Calu3 (cell line): ENCODE measurements at regions not wholly inside any gene's neighbourhood (a gene's known extent, or its start where the extent isn't known, plus 50 kb on each side); places are given as distances from the start of the nearest gene placed in this dataset.

Experiments
- BruUV-seq: library from RNA; stranded (reverse); fragments of 400-500 nt; replicated peaks from 2 replicates; lab custom pipeline; 2021; lab: Mats Ljungman, UMichigan
- CTCF ChIA-PET: fragments of 300-600 bp; sonication (Branson Sonifier 250); formaldehyde crosslinking; loops from one replicate; lab custom pipeline; 2022; ENCODE audit warnings: antibody characterized with exemption; lab: Charles Lee
- DNase-seq: peaks from one replicate; pipeline ENCODE4 v3.0.0; 2022
- H3K27ac Mint-ChIP-seq: one replicate; pipeline ENCODE4 v1.8.0; 2022; ENCODE audit warnings: mixed read lengths; ENCODE audit not compliant: unreplicated experiment
- H3K27me3 Mint-ChIP-seq: one replicate; pipeline ENCODE4 v1.8.0; 2022; ENCODE audit warnings: mixed read lengths; ENCODE audit not compliant: unreplicated experiment
- H3K36me3 Mint-ChIP-seq: one replicate; pipeline ENCODE4 v1.8.0; 2022; ENCODE audit warnings: mild to moderate bottlenecking, moderate library complexity, mixed read lengths; ENCODE audit not compliant: insufficient read depth, unreplicated experiment
- H3K4me1 Mint-ChIP-seq: one replicate; pipeline ENCODE4 v1.8.0; 2022; ENCODE audit warnings: mild to moderate bottlenecking, low read depth, mixed read lengths; ENCODE audit not compliant: unreplicated experiment
- H3K4me3 Mint-ChIP-seq: one replicate; pipeline ENCODE4 v1.8.0; 2022; ENCODE audit warnings: mild to moderate bottlenecking, low read depth, moderate library complexity, mixed read lengths; ENCODE audit not compliant: unreplicated experiment
- H3K9me3 Mint-ChIP-seq: one replicate; pipeline ENCODE4 v1.8.0; 2022; ENCODE audit warnings: low read depth, mixed read lengths; ENCODE audit not compliant: unreplicated experiment
- intact Hi-C: fragments of 100-400 bp; cut with micrococcal nuclease; formaldehyde crosslinking; loops from one replicate; pipeline ENCODE4 v1.10.0; 2022; ENCODE audit not compliant: unreplicated experiment
- TF ChIP-seq, protein P1 (sequence below): fragments of 200-600 bp; IDR thresholded peaks from one replicate; pipeline ENCODE4 v1.8.0; 2022; ENCODE audit warnings: antibody characterized with exemption; ENCODE audit not compliant: unreplicated experiment

GRCh38 chr1:61570191-61570590 lies 154.8 kb downstream of the TM2D1 start:
- no peaks in the 10 kb centered on the region for H3K36me3 Mint-ChIP-seq
- TF ChIP-seq, protein P1, sequence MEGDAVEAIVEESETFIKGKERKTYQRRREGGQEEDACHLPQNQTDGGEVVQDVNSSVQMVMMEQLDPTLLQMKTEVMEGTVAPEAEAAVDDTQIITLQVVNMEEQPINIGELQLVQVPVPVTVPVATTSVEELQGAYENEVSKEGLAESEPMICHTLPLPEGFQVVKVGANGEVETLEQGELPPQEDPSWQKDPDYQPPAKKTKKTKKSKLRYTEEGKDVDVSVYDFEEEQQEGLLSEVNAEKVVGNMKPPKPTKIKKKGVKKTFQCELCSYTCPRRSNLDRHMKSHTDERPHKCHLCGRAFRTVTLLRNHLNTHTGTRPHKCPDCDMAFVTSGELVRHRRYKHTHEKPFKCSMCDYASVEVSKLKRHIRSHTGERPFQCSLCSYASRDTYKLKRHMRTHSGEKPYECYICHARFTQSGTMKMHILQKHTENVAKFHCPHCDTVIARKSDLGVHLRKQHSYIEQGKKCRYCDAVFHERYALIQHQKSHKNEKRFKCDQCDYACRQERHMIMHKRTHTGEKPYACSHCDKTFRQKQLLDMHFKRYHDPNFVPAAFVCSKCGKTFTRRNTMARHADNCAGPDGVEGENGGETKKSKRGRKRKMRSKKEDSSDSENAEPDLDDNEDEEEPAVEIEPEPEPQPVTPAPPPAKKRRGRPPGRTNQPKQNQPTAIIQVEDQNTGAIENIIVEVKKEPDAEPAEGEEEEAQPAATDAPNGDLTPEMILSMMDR, result no peak
- H3K27me3 Mint-ChIP-seq, result peaks cover 2% of the 10 kb centered on the region
- no peak overlapping the region for H3K4me3 Mint-ChIP-seq
- no peak overlapping the region for H3K27ac Mint-ChIP-seq
- H3K9me3 Mint-ChIP-seq, result no peaks in the 10 kb centered on the region
- intact Hi-C loops, result no loop called here
- no peak for DNase-seq
- H3K4me1 Mint-ChIP-seq, result no peaks in the 10 kb centered on the region
- CTCF ChIA-PET, result no interaction called here
- BruUV-seq, result no TSS peak

DNA sequence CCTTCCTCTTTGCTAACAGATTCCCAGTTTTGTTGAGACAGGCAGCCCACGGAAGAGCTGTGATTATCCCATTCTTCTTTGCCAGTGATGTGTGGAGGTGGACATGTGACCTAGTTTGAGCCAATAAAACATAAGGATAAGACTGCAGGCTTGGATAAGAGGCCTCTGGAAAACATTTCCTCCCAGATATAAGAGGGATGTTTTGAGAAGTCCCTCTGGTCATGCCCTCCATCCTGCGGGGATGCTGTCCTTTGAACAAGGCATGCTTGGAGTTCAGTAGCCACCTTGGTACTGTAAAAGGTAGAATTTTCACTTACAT lies 155.7 kb downstream of the TM2D1 start:
- Mint-ChIP-seq H3K4me1 (no peaks in the 10 kb centered on the region), H3K27ac (no peak overlapping the region), H3K9me3 (no peaks in the 10 kb centered on the region), H3K27me3 (no peaks in the 10 kb centered on the region), H3K4me3 (no peak overlapping the region), H3K36me3 (no peaks in the 10 kb centered on the region)
- BruUV-seq, result no TSS peak
- intact Hi-C loops, result no loop called here
- TF ChIP-seq, protein P1, result no peak
- no peak for DNase-seq
- CTCF ChIA-PET, result interaction anchor here (1.0 kb wide), 1 partner anchor 11 kb away, joined by 3 read pairs; no protein-coding TSS in a partner anchor

- DNase-seq, result no peak
- intact Hi-C loops, result no loop called here
- TF ChIP-seq, protein P1, result no peak
- no peaks in the 10 kb centered on the region for H3K36me3 Mint-ChIP-seq
- no peak overlapping the region for H3K4me3 Mint-ChIP-seq
- BruUV-seq, result no TSS peak
- H3K9me3 Mint-ChIP-seq, result no peaks in the 10 kb centered on the region
- H3K4me1 Mint-ChIP-seq, result no peaks in the 10 kb centered on the region
- CTCF ChIA-PET, result interaction anchor here (1.0 kb wide), 1 partner anchor 12 kb away, joined by 3 read pairs; no protein-coding TSS in a partner anchor
- H3K27ac Mint-ChIP-seq, result no peak overlapping the region
- no peaks in the 10 kb centered on the region for H3K27me3 Mint-ChIP-seq
Measured at GRCh38 chr1:61568460-61569302, 156.3 kb downstream of the TM2D1 start.

GRCh38 chr1:61566177-61566576 lies 158.8 kb downstream of the TM2D1 start:
- no peak for DNase-seq
- Mint-ChIP-seq H3K36me3 (no peaks in the 10 kb centered on the region), H3K27ac (no peak overlapping the region), H3K4me3 (no peak overlapping the region), H3K9me3 (no peaks in the 10 kb centered on the region), H3K27me3 (no peaks in the 10 kb centered on the region), H3K4me1 (no peaks in the 10 kb centered on the region)
- no TSS peak for BruUV-seq
- CTCF ChIA-PET, result no interaction called here
- TF ChIP-seq, protein P1, result no peak
- intact Hi-C loops, result no loop called here
